Body of pancreas (tissue), 4 donors: ENCODE measurements at regions not wholly inside any gene's neighbourhood (a gene's known extent, or its start where the extent isn't known, plus 50 kb on each side); places are given as distances from the start of the nearest gene placed in this dataset.
"Not testable (repeated sequence)": the region's sequence is repeated elsewhere in the genome, so short reads cannot be mapped to it uniquely, and the experiment has no call there.

ENCODE experiments used
- CTCF ChIP-seq, 7 experiments: fragments of 450-650 bp in 4 of 7; fragments of 200-600 bp in 3 of 7; sonication (generic) in 3 of 7; IDR thresholded peaks; one replicate each; pipeline ENCODE4 v1.5.1; 2016 to 2019; ENCODE audit warnings: antibody characterized with exemption in 7 of 7
- POLR2A ChIP-seq, 3 donors: fragments of 450-650 bp; IDR thresholded peaks; one replicate each; pipeline ENCODE4 v1.6.1; 2016; ENCODE audit warnings: antibody characterized with exemption in 3 of 3, mild to moderate bottlenecking in 2 of 3

DNA sequence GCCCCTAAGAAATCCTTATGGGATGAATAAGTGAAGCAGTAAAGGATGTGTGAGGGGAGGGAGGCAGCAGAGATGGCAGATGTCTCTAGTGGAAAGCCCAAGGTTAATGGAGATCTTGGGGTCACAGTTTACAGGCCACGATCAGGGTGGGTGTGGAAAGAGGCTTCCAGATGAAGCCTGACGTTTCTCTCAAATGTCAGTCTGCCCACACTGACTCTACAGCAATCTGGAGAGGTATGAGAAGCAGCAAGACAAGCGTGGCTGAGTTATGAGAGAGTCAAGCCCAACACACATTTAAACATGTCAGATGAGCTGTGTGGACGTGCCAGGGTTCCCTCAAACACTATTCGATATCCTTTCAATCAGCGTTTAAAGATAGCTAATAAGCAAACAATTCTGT lies 308.2 kb downstream of the BCL2L11 start:
- TF ChIP-seq POLR2A, CTCF (IDR thresholded peaks at IDR 0.05): not testable (repeated sequence)
